ENCODE measurements at regions not wholly inside any gene's neighbourhood (a gene's known extent, or its start where the extent isn't known, plus 50 kb on each side); places are given as distances from the start of the nearest gene placed in this dataset.

DNA sequence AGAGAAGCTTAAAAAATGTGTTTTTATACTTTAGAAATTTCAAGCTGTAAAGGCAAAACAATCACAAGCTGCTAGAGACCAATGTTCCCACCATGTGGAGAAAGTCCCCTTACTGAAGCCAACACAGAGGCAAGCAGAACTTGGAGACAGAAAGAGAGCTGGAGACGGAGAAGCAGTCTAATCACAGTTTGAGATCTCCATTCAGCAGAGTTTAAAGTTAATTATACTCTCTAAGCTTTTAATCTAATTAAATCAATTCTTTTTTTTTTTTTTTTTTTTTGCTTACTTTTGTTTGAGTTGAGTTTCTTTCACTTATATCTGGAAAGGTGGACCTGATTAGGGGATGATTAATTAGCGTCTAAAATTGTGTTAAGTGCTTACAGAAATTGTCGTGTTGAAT is 1534.3 kb downstream of the MAT2B start:
- TF ChIP-seq, protein P1, sequence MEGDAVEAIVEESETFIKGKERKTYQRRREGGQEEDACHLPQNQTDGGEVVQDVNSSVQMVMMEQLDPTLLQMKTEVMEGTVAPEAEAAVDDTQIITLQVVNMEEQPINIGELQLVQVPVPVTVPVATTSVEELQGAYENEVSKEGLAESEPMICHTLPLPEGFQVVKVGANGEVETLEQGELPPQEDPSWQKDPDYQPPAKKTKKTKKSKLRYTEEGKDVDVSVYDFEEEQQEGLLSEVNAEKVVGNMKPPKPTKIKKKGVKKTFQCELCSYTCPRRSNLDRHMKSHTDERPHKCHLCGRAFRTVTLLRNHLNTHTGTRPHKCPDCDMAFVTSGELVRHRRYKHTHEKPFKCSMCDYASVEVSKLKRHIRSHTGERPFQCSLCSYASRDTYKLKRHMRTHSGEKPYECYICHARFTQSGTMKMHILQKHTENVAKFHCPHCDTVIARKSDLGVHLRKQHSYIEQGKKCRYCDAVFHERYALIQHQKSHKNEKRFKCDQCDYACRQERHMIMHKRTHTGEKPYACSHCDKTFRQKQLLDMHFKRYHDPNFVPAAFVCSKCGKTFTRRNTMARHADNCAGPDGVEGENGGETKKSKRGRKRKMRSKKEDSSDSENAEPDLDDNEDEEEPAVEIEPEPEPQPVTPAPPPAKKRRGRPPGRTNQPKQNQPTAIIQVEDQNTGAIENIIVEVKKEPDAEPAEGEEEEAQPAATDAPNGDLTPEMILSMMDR (conservative IDR thresholded peaks at IDR 0.05; ENCODE audit: low read length) = no peak
- no peak for TF ChIP-seq EZH2phosphoT487 (IDR thresholded peaks at IDR 0.05; ENCODE audit: borderline replicate concordance, low read depth, low read length)
